ENCODE measurements at regions not wholly inside any gene's neighbourhood (a gene's known extent, or its start where the extent isn't known, plus 50 kb on each side); places are given as distances from the start of the nearest gene placed in this dataset.

- in situ Hi-C loops (cut with MboI; ENCODE audit: low sequenced_read_pairs): no loop called here
Observed at GRCh38 chr6:169165561-169166300, 87.9 kb downstream of the THBS2 start.

- in situ Hi-C loops (cut with MboI; ENCODE audit: low sequenced_read_pairs): no loop called here
Observed at GRCh38 chr6:169164986-169165385, 88.7 kb downstream of the THBS2 start.

DNA sequence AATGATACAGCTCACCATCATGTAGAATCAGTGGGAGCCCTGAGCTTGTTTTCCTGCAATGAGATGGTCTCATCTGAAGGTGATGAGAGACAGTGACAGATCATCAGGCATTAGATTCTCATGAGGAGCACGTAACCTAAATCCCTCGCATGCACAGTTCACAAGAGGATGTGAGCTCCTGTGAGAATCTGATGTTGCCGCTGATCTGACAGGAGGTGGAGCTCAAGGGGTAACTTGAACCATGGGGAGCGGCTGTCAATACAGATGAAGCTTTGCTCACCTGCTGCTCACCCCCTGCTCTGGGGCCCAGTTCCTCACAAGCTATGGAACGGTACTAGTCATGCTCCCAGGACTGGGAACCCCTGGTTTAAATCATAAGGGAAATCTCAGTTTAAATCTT lies 89.2 kb downstream of the THBS2 start:
- in situ Hi-C loops (cut with MboI; ENCODE audit: low sequenced_read_pairs): no loop called here

- in situ Hi-C loops (cut with MboI; ENCODE audit: low sequenced_read_pairs): no loop called here
Observed at GRCh38 chr6:169163411-169163901, 90.2 kb downstream of the THBS2 start.

- in situ Hi-C loops (cut with MboI; ENCODE audit: low sequenced_read_pairs): no loop called here
Observed at GRCh38 chr6:169162752-169163407, 90.8 kb downstream of the THBS2 start.

GRCh38 chr6:169162249-169162648 lies 91.4 kb downstream of the THBS2 start:
- in situ Hi-C loops (cut with MboI; ENCODE audit: low sequenced_read_pairs): no loop called here

GRCh38 chr6:169161572-169162167 lies 92.0 kb downstream of the THBS2 start:
- in situ Hi-C loops (cut with MboI; ENCODE audit: low sequenced_read_pairs): no loop called here

- in situ Hi-C loops (cut with MboI; ENCODE audit: low sequenced_read_pairs): no loop called here
Observed at GRCh38 chr6:169160855-169161560, 92.6 kb downstream of the THBS2 start.

GRCh38 chr6:169160091-169160854 lies 93.4 kb downstream of the THBS2 start:
- in situ Hi-C loops (cut with MboI; ENCODE audit: low sequenced_read_pairs): no loop called here

- in situ Hi-C loops (cut with MboI; ENCODE audit: low sequenced_read_pairs): no loop called here
Observed at GRCh38 chr6:169159331-169159730, 94.3 kb downstream of the THBS2 start.

GRCh38 chr6:169158691-169159090 lies 95.0 kb downstream of the THBS2 start:
- in situ Hi-C loops (cut with MboI; ENCODE audit: low sequenced_read_pairs): no loop called here

- in situ Hi-C loops (cut with MboI; ENCODE audit: low sequenced_read_pairs): no loop called here
Observed at GRCh38 chr6:169158174-169158573, 95.5 kb downstream of the THBS2 start.

DNA sequence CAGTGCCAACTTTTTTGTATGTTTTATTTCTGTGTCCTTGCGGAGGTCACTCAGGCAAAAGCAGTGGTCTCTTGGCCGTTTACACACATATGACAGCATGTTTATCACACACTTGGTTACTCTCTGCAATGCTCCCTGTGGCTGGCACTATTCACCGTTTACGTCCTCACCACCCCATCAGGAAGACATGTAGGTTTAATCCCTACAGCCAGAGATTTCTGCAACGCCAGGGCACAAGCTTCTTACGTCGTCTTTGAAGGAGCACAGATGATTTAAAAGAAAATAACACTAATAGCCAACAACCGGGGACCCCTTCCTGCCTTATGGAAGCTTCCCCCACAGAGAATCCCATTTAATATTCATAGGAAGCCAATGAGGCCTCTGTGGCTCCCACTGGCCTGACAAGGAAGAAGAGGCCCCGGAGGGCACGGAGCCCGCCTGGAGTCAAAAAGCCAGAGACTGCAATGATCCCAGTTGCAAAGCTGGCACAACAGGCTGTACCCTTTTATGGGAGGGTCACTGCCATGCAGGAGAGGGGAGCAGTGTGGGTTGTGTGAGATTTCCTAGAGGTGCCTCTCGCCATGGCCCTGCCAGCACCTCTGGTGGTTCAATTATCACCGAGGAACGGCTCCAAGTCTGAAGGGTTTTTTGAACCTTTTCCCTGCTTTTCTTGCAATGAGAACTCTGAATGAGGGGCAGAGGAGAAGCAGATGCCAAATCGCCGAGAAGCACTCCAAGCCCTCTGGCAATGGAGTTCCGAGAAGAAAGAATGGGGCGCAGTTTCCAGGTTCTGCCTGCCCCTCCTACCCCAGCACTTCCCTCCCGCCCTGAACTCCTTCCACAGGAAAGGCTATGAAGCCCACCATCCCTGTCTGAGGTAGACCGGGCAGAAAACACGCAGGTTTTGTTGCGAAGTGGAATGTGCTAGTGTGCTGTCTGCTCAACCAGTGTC lies 96.2 kb downstream of the THBS2 start:
- in situ Hi-C loops (cut with MboI; ENCODE audit: low sequenced_read_pairs): no loop called here

GRCh38 chr6:169156793-169157147 lies 96.9 kb downstream of the THBS2 start:
- in situ Hi-C loops (cut with MboI; ENCODE audit: low sequenced_read_pairs): no loop called here

DNA sequence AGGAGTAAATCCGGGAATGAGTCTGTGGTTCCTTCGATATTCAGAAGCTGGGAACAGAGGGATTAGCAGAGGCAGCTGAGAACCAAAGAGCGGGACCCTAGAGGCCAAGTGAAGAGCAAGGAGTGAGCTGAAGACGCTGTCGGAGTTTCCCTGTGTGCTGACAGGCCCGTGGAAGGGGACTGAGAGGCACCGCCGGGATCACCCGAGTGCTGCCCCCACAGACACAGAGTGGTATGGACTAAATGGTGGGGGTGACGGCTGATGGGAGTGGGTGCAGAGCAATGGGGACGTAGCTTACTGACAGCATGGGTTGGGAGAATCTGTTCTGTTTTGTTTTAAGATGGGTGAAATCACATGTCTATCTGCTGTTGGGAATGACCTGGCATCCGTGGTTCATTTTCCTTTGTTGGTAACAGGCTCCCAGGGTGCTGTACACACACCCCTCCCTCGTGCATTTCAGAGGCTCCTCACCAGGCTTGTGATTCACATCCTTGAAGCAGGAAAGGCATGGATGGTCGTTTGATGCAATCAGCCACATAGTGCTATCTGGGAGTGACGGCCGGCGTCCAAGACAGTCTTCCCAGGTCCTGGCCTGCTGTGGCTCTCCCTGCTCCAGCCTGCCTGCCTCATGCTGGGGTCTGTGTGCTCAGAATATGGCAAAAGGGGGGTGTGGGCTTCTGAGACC lies 97.4 kb downstream of the THBS2 start:
- in situ Hi-C loops (cut with MboI; ENCODE audit: low sequenced_read_pairs): no loop called here

DNA sequence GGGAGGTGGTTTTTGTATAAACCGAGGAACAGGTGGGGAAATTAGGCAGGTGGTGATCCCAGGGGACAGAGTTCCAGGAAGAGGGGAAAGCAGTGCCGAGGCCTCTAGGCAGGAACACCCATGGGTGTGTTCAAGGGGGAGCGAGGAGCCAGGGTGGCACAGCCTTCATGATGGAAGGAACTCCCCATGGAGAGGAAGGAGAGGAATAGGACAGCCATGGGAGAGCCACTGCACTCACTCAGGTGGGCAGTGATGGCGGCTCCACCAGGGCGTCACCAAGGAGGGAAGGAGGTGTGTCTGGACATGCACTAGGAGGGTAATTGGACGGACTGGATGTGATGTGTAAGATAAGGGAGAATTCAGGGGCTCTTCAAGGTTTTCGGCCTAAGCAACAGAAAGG lies 98.2 kb downstream of the THBS2 start:
- in situ Hi-C loops (cut with MboI; ENCODE audit: low sequenced_read_pairs): no loop called here

DNA sequence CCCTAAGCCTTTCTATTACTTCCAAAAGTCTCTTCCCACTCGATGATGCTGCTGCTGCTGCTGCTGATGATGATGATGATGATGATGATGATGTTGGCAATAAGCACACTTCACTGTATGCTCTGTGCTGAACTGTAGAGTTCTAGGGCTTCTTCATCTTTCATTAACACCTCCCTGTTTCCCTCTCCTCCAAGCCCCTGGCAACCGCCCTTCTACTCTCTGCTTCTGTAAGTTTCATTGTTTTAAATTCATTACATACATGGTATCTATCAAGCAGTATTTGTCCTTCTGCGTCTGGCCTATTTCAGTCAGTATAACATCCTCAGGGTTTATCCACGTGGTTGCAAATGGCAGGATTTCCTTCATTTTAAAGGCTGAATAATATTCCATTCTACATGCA lies 100.2 kb downstream of the THBS2 start:
- in situ Hi-C loops (cut with MboI; ENCODE audit: low sequenced_read_pairs): no loop called here

DNA sequence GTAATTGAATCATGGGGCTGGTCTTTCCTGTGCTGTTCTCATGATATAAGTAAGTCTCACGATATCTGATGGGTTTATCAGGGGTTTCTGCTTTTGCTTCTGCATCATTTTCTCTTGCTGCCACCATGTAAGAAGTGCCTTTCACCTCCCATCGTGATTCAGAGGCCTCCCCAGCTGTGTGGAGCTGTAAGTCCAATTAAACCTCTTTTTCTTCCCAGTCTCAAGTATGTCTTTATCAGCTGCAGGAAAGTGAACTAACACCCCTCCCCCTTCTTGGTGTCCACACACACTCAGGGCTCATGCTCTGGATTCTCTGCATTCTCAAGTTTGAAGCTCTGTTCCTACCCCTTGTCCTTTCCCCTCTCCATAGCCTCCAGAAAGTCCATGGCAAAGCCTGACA lies 107.1 kb downstream of the THBS2 start:
- in situ Hi-C loops (cut with MboI; ENCODE audit: low sequenced_read_pairs): no loop called here

- in situ Hi-C loops (cut with MboI; ENCODE audit: low sequenced_read_pairs): no loop called here
Observed at GRCh38 chr6:169145991-169146501, 107.6 kb downstream of the THBS2 start.

All from HL-60/S4 (cell line).